GM12874 (cell line): ENCODE measurements at regions not wholly inside any gene's neighbourhood (a gene's known extent, or its start where the extent isn't known, plus 50 kb on each side); places are given as distances from the start of the nearest gene placed in this dataset.
A peak's percentile ranks its signal among the peaks of the same experiment; 100 is the strongest.

Source experiments
- TF ChIP-seq, protein P1 (sequence below): IDR thresholded peaks from 2 replicates; pipeline ENCODE4 v1.5.1; 2011; ENCODE audit warnings: low read depth, mild to moderate bottlenecking, control low read depth, low read length, moderate library complexity; ENCODE audit not compliant: insufficient read depth

DNA sequence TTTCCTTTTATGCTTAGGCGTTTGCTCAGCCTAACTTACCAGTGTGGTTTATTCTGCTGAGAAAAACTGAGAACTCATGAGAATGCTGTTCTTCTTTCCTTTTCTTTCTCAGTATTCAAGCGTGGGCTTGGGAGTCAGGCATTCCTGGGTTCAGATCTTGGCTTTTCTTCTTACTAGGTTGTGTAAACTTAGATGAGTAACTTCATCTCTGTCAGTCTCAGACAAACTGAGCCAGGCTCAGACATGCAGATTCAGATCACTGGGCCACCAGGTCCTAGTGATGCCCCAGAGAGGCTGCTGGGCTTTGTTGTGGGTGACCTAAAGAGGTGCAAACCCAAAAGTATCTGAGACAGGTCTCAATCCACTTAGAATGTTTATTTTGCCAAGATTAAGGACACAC, 95.8 kb upstream of the MPHOSPH6 start:
- TF ChIP-seq, protein P1, sequence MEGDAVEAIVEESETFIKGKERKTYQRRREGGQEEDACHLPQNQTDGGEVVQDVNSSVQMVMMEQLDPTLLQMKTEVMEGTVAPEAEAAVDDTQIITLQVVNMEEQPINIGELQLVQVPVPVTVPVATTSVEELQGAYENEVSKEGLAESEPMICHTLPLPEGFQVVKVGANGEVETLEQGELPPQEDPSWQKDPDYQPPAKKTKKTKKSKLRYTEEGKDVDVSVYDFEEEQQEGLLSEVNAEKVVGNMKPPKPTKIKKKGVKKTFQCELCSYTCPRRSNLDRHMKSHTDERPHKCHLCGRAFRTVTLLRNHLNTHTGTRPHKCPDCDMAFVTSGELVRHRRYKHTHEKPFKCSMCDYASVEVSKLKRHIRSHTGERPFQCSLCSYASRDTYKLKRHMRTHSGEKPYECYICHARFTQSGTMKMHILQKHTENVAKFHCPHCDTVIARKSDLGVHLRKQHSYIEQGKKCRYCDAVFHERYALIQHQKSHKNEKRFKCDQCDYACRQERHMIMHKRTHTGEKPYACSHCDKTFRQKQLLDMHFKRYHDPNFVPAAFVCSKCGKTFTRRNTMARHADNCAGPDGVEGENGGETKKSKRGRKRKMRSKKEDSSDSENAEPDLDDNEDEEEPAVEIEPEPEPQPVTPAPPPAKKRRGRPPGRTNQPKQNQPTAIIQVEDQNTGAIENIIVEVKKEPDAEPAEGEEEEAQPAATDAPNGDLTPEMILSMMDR, result no peak

DNA sequence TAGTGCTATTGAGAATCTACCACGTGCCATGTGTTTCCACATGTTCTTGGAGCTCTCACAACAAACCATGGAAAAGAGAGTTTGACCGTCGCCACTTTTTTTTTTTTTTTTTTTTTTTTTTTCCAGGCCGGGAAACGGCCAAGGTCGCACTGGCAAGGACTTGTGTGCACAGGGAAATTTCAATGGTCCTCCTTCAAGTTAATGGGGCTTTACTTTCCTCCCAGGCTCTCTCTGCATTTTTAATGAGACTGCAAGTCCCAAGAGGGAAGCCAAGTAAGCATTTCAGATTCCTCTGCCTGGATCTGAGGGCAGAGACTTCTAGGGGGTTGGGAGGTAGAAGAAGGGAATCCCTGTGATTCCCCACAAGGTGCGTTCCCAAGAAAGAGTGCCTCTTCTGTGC, 94.7 kb upstream of the MPHOSPH6 start:
- TF ChIP-seq, protein P1, result no peak

DNA sequence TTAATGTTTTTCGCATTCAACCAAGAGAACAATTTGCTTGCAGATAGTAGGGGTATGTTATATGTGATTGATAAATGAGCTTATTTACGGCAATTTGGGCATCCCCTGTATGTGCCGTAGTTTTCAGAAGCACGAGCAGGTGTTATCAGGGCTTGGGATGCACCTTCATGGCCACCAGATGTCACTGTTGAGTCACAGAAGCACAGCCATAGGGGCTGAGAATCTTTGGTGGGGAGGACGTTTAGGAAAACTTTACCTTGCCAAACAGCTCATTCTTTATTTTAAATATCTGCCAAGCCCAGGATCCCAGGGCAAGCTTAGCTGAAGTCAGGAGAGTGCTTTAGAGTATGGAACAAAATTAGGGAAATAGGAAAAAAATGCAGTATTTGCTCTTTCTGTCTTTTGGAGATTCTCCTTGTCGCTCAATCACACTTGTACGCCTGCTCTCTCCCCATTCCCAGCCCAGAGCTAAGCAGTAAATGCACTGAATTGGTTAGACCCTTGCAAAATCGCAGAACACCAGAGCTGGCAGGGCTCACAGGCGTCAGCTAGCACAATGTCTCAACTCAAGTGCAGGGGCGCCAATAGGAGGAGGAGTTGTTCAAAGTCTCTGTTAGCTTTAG, 93.6 kb upstream of the MPHOSPH6 start:
- TF ChIP-seq, protein P1, result peak; percentile 80

DNA sequence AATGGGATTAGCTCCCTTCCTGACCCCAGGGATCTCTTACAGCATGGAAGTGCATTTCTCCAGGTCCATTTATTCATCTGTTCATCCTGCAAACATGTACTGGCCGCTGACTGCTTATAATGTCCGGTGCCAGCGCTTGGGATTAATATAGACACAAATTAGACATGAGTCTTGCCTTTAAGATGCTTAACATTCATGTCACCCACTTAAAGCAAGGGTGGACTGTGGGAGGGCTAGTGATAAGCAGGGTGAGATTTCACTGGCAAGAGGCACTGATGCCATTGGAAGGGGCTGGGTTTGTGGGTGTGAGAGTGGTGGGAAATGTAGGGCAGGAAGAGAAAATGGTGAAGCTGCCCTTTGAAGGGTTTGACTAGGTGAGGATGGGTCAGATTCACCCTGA, 92.2 kb upstream of the MPHOSPH6 start:
- TF ChIP-seq, protein P1, result no peak

DNA sequence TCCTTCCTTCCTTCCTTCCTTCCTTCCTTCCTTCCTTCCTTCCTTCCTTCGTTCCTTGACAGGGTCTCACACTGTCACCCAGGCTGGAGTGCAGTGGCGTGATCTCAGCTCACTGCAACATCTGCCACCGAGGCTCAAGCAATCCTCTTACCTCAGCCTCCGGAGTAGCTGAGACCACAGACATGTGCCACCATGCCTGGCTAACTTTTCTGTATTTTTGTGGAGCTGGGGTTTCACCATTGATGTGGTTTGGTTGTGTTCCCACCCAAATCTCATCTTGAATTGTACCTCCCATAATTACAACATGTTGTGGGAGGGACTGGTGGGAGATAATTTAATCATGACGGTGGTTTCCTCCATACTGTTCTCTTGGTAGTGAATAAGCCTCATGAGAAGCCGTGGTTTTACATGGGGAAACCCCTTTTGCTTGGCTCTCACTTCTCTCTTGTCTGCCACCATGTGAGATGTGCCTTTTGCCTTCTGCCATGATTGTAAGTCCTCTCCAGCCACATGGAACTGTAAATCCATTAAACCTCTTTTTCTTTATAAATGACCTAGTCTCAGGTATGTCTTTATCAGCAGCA, 90.3 kb upstream of the MPHOSPH6 start:
- TF ChIP-seq, protein P1, result no peak

DNA sequence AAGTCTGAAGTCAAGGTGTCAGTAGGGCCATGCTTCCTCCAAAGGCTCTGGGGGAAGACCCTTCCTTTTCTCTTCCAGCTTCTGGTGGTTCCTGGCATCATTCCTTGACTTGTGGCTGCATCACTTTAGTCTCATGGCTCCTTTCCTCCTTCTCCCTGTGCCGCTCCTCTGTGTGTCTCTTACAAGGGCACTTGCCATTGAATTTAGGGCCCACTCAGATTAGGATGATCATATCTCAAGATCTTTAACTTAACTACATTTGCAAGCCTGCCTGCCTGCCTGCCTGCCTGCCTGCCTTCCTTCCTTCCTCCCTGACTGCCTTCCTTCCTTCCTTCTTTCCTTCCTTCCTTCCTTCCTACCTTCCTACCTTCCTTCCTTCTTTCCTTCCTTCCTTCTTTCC, 89.7 kb upstream of the MPHOSPH6 start:
- TF ChIP-seq, protein P1, result no peak

DNA sequence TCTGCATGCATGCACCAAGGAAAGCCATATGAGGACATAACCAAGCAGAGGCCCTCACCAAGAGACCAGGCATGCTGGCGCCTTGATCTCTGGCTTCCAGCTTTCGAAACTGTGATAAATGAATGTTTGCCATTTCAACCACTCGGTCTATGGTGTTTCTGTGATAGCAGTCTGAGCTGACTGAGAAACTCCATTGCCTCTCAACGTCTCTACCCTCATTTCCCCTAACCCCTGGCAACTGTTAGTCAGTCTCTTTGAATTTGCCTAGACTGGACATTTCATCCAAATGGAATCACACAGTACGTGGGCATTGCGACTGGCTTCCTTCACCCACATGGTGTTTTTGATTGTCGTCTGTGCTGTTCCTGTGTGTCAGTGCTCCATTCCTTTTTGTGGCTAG, 88.0 kb upstream of the MPHOSPH6 start:
- TF ChIP-seq, protein P1, result no peak
